ENCODE measurements at regions not wholly inside any gene's neighbourhood (a gene's known extent, or its start where the extent isn't known, plus 50 kb on each side); places are given as distances from the start of the nearest gene placed in this dataset.

DNA sequence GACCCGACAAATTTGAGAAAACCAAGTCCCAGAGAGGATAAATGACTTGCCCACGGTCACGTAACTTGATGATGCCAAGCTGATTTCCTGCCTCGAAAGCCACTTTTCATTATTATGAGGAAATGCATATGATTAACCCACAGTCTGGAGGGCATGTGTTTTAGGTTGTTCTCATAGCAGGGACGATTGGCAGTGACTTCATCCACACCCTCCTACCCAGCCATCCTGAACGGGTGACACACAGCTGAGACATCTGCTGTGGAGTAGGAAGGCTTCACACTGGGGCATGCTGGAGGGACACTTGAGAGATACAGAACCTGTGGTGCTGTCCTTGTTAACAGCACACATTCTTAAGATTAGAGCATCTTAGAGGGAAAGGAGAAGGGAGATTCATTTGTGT lies 65.4 kb upstream of the WDFY2 start:
- no peak for DNase-seq

DNA sequence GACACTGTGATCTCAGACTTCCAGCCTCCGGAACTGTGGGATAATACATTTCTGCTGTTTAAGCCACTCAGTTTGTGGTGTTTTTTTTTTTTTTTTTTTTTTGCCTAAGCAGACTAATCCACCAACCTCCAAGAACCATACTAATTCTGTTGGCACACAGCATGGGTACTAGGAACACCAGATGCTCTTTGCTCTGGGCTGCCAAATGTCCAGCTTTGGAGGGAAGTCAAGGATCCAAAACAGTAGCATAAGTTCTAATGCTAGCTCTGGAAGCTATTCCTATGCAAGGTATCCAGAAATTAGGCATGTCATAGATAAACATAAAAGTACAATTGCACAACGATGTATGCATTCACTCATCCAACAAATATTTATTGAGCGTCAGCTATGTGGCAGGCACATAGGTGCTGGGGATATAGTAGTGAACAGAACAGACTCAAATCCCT lies 64.5 kb upstream of the WDFY2 start:
- DNase-seq, result peak; percentile 29

DNA sequence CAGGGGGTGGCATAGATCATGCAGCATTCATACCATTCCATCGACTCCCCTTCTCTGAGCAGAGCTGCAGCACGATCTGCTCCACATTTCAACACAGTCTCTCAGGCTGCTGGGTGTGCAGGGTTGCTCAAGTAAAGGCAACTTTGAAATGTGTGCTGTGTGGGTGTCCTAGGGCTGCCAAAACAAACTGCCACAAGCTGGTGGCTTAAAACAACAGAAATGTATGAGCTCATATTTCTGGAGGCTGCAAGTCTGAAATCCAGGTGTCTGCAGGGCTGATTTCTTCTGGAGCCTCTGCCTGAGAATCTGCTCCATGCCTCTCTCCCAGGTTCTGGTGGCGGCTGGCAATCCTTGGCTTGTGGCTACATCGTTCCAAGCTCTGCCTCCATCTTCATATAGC lies 63.7 kb upstream of the WDFY2 start:
- DNase-seq, result no peak

DNA sequence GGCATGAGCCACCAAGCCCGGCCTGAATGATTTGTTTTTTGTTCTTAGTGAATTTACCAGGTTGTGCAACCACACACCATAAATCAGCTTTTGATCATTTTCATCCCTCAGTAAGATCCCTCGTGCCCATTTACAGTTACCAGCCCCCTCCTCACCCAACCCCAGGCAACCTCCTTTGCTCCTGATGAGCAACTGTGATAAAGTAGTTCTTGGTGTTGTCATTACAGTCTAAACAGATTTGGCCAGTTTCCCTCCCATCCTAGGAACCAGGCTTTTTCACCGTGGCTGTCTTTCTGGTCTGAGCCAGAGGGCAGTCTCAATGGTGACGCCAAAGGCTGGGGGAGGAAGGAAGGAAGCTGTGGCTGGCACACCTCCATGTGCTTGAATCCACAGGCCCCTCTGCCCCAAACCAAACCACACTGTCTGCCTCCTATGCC lies 61.2 kb upstream of the WDFY2 start:
- DNase-seq, result no peak

DNA sequence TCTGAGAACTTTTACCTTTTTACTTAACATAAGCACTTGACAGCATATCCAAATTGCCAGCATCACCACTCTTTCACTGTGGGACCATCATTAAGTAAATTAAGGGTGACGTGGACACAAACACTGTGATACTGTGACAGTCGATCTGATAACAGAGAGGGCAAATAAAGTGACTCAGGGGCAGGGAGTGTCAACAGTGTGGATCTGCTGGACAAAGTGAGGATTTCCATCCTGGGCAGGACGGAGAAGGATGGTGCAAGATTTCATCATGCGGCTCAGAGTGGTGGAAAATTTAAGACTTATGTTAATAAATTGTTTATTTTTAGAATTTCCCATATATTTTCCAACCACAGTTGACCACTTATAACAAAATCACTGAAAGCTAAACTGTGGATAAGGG lies 60.0 kb upstream of the WDFY2 start:
- DNase-seq, result no peak

DNA sequence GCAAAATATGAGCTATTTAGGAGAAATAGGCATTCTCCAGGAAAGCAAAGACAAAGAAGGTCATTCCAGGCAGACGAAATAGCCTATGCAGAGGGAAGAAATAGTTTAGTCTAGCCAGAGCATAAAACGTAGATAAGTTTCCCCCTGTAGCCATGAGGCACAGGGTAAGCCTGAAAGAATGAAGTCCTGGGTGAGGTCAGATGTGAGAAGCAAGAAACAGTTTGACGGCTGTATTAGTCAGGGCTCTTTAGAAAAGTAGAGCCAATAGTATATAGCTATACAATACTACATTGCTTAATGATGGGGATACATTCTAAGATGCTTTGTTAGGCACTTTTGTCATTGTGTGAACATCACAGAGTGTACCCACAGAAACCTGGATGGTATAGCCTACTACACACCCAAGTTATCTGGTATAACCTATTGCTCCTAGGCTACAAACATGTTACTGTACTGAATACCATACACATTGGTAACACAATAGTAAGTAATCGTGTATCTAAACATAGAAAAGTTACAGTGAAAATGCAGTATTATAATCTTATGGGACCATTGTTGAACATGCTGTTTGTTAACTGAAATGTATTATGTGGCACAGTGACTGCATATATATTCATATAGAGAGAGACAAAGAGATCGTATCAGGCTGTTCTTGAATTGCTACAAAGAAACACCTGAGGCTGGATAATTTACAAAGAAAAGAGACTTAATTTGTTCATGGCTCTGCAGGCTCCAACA lies 59.3 kb upstream of the WDFY2 start:
- DNase-seq, result peak; percentile 34

DNA sequence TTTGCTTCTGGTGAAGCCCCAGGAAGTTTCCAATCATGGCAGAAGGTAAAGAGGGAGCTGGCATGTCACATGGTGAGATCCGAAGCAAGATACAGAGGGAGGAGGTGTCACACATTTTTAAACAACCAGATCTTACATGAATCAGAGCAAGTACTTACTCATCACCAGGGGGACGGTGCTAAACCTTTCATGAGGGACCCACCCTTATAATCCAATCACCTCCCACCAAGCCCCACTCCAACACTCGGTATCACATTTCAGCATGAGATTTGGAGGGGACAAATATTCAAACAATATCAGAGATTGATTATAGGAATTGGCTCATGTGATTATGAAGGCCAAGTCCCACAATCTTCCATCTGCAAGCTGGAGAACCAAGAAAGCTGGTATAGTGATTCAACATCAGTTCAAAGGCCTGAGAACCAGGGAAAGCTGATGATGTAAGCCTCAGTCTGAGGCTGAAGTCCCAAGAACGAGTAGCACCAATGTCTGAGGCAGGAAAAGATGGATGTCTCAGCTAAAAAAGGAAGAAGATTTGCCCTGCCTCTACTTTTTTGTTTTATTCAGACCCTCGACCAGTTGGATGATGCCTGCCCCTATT lies 58.6 kb upstream of the WDFY2 start:
- no peak for DNase-seq

DNA sequence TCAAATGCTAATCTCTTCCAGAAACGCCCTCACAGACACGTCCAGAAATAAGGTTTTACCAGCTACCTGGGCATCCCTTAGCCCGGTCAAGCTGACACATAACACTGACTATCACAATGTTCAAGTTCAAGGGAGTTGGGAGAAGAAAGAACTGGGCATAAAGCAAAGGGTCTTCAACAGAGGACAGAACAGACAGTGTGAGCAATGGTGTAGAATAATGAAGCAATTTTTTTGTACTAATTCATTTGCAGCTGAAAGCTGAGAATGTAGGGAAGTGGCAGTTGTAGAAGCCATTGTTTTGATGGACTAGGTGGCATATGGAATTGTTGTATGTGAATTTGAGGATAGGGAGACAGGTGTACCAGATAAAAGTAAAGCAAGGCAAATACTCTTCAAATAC lies 58.1 kb upstream of the WDFY2 start:
- DNase-seq, result no peak

DNA sequence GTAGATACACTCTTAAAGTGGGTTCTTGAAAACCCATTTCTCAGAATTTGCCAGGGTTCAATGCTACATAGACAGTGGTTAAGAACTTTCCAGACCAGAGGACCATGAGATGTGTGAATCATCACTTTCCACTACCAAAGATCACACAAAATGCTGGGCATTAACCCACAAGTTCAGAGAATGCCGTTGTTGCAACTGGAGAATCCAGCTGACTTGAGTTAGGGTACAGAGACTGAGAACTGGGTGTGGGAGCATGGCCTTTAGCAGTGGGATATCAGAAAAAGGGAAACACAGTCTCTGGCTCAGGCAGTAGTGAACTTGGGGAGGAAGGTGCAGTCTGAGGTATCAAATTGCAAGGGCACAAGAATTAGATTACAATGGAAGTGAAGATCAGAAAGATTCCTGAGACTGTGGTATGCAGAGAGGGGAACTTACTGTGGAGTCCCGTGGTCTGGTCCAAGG lies 51.5 kb upstream of the WDFY2 start:
- DNase-seq, result no peak

DNA sequence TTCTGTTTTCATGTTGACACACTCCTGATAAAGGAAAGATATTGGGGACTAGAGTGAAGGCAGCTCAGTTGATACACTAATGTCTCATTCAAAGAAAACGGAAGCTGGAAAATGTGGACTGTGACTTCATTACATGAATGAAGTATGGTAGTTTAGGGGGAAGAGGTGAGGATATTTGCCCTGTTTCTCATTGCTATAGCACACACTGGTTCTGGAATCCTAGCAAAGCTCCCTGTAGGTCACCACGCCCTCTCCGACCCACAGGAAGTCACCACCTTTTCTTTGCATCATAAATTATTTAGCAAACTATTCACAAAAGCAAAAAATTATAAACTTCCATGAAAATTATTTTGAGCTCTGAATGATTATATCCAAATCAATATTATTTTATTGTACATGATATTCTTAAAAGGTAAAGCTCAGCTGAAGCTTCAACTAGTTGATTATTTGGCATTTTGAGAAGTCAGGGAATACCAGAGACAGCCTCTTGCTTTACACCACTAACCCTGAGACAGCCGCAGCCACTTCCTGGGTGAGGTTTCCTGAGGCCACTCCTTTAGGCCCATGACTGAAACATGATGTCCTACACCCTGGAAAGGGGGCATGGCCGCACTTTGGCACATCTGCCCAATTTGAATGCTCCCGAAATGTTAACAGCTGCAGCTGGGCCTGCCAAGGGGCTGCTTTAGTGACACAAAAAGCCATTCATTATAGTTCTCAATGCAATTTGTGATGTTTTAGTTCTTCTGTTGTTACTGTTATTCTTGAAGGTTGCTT lies 50.0 kb upstream of the WDFY2 start:
- DNase-seq, result no peak

All from NCI-H226 (cell line).